Left lobe of liver (tissue), 2 donors: ENCODE measurements at regions not wholly inside any gene's neighbourhood (a gene's known extent, or its start where the extent isn't known, plus 50 kb on each side); places are given as distances from the start of the nearest gene placed in this dataset.

Experiments
- ATAC-seq: fragments of 200-7000 bp; cut with Tn5 transposase; one replicate; pipeline ENCODE4 v1.9.1; 2020; ENCODE audit warnings: mild to moderate bottlenecking, moderate library complexity
- DNase-seq: peaks from one replicate; pipeline ENCODE4 v3.0.0-alpha.2; 2020; ENCODE audit warnings: low spot score
- donor health status: DM: no; HTN: no; CAD: no; lungs with moderate emphysema.
- donor health status: DM: no; HTN: yes; CAD: no.

DNA sequence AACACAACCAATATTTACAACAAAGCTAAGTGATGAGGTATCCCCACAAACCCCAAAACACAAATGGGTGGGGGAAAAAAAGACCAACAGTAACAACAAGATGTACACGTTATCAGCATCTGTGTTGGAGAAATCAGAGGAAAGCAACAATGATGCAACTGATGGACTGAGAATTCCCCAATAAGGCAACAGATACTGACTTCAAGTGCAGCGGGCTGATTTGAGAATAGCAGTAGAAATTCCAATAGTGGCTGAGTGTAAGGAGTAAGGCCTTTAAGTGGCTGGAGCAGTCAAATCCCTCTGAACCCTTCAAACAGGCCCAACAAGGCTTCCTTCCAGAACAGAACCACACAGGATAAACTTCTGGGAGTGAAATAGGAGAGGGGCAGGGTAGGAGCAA is 97.6 kb downstream of the TM2D1 start:
- no peak for ATAC-seq
- no peak for DNase-seq

DNA sequence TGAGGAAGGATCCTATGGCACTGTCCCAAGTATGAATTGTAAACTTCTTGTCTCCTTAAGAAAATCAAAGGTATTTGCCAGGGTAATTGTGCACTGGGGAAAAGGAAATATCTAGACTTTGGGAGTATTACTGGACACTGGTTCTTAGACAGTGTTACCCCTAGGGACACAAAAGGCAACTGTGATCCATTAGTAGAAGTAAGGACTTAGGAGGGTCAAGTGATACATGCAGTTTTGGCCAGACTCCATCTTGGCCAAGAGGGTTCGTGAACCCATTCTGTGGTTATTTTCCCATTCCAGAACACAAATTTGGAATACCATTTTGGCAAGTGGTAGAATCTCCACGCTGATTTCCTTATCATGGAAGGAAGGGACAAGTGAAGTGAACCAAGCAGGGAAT is 98.1 kb downstream of the TM2D1 start:
- ATAC-seq, result no peak

DNA sequence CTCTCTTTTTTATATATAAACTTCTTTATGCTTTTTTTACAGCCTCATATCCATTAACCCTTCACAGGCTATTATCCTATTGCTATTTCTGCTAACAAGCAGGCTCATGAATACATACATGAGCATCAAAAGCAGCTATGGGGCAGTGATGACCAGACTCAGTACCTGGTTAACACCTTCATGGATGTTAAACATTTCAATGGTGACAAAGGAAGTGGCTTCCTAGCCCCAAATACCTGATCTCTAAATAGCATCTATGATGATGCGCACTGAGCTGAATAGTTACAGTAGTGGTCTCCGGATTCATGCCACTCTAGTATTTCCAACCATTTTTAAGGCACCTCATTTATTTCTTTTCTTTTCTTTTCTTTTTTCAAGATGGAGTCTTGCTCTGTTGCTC is 101.1 kb downstream of the TM2D1 start:
- ATAC-seq (no peak), DNase-seq (no peak)

More for the DNA sequence above, 98.1 kb downstream of the TM2D1 start:
- DNase-seq, result no peak

DNA sequence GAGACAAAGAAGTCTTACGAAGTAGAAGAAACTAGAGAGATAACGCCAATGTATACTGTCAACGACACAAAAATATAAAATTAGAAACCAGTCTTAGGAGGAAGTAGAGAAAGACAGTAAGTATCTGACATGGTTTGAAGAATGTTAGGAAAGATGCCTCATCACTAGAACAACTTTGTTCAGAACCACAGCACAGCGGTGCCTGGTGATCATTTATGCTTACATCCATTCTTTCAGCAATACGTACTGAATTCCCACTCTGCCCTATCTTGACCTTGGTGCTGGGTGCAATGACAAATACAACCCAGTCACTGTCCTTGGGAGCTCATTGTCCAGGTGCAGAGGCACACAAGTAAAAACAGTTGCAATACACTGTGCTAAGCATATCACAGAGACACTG is 104.4 kb downstream of the TM2D1 start:
- DNase-seq (no peak), ATAC-seq (no peak)

DNA sequence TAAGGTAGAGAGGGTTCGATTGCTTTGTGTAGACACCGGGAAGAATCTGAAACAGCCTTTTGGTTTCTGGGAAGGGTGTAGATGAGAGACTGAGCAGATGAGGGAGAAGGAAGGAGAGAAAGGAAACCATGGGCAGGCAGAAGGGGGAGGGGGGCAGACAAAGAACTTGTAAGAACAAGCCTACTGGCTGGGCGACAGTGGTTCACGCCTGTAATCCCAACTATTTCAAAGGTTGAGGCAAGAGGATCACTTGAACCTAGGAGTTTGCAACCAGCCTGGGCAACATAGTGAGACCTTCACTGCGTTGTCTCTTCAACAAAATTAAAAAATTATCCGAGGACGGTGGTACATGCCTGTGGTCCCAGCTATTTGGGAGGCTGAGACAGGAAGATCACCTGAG is 106.2 kb downstream of the TM2D1 start:
- DNase-seq (no peak), ATAC-seq (no peak)

DNA sequence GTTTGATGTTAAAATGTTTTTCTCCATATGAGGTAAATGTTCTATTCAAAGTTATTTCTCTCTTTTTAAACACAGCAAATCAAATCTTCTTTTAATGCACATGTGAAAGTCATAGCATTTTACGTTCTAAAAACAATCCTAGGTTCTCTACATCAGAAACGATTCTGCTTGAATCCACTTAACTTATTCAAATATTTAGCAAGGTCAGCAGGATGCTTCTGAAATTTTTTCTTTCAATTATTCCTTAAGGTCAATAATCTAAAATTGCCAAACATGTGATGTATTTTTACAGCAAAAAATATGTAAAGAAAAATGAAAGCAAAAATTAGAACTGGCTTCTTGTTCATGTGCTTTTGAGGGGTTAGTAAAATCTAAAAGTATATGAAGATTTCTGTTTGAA is 106.7 kb downstream of the TM2D1 start:
- no peak for DNase-seq
- ATAC-seq, result no peak

DNA sequence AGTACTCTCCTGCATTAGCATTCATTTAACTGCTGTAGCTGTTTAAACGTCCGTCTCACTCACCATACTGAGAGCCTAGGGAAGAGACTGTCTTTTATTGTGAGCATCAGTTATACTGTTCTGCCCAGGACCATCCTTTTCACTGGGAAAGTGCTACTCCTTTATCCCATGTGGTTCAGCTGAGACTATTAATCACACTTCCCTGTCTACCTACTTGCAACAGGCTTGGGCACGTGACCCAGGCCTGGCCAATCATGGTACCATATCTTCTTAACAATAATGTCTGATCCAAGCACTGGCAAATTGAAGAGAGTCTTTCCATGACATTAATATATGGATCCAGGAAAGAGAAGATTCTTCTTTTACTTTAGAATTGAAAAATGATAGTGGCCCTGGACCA is 108.1 kb downstream of the TM2D1 start:
- DNase-seq (no peak), ATAC-seq (no peak)

DNA sequence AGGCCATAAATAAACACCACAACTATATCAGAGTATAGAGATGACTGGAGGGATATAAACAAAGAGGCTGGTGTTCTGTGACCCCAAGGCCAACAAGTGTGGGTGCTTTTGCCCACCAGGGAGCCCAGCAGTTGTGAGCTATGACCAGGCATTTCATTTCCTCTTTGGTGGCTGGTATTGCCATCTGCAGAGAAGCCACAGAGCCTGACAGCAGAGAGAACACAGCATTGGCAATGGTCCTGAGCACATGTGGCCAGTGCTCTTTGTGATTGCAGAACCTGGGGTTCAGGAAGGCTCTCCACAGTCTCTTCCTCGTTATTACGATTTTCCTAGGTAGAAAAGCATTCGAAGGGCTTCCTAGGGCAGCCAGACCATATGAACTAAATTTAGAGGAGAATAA is 112.3 kb downstream of the TM2D1 start:
- ATAC-seq (no peak), DNase-seq (no peak)

DNA sequence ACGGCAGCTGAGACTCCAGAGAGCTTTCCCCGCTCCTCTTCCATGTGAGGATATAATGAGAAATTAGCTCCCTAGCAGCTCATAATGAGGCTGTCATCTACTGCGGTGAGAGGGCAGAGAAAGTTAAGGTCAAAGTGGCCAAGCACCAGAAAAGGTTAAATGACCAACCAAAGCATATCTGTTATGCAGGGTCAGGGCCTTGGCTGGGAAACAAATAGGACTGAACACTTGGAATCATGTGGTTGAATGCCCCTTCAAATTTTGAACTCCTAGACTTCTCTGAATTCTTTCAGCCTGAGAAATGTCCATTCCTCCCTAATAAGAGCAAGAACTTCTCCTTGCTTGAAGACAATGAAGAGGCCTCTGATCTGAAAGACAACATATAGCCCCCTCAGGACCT is 115.9 kb downstream of the TM2D1 start:
- DNase-seq (no peak), ATAC-seq (no peak)

DNA sequence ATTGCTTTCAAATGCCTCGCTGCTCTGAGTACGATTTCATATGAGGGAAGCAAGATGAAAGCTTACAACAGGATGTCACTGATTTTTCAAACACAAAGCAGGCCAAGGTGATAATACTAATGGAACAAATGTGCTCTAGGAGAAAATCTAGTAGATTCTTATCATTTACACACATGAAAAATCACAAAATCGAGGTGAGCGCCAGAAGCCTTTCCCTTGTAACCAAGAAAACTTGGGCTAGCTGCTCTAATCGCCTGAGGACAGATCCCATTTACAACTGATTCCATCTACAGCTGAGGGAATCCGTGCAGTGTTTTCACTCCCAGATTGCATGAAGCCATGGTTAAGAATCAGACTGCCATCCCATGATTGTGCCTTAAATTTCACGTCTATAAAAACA is 117.5 kb downstream of the TM2D1 start:
- no peak for DNase-seq
- no peak for ATAC-seq

DNA sequence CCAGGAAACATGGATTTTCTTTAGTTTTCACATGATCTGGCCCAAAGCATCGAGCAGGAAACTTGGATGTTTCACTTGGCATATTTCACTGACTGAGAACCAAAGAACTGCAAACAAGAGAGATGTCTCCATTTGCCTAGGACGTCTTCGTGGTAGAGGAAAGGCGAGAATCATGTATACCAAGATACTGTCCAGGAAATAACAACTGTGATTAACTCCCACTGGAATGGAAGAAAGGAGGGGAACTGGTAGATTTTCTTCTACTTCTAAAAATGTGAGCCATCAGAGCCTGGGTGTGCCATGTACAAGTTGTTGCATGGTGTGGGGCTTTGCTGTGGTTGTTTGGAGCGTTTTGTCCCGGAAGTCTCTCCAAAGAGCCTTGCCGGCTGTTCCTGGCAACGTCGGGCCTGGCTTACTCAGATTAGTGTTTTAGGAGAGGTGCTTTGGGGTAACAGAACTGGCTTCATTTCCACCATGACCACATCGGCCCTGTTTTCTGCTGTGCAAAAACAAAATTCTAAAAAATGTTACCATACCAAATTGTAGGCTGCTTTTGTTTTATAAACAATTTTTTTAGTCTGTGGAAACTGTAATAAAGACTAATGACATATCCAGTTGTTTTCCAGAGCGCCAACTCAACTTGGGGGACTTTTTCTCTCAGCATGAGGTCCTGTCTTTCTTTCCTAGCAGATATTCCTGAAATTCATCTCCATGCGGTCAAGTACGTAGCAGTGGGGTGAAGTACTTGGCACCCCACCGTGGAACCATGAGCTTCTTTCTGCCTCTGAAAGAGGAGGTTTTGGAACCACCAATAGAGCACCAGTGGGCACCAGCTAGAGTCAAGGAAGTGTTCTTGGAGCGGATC is 118.3 kb downstream of the TM2D1 start:
- ATAC-seq, result no peak
- DNase-seq, result no peak

DNA sequence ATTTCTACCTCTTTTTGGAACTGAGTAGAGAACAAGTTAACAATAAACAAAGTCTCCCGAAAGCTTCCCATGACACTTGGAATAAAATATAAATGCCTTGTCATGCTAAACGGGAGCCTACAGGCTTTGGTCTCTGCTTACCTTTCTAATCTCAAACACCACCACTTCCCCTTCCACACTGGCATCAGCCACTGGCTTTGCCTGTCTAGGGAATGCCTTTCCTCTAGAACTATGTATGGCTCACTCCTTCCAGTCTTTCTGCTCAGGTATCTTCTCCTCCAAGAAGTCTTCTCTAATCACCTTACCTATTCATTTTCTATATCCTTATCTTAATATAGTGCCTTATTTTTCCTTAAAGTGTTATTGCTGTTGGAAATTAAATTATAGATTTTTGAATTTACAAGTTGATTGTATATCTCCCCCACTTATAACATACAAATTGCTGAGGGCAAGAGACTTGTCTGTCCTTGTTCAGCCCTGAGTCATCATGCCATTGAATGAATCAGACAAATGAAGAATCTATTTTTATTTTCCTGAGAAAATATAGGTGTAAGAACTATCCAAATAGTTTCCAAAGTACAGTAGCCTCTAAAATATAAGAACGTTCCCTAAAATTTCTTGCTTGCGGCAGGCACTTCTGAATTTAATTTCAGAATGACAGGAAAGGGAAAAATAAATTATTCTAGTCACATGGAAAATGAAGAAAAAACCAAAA is 119.2 kb downstream of the TM2D1 start:
- ATAC-seq, result no peak
- no peak for DNase-seq

DNA sequence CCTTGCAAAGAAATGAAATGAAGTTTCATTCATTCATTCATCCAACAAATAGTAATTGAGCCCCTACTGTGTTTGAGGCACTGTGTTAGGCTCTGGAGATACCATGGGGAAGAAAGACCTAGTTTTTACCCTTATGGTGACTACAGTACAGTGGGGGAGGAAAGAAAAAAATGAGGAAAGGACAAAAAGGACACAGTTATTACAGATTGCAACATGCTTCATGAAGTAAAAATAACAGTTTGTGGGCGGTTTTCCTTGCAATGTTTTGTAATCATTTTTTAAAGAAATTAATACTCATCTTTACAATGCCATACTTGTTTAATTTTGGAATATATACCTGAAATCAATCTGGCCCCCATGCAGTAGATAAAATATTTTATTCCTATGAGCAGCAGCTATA is 120.3 kb downstream of the TM2D1 start:
- no peak for ATAC-seq
- DNase-seq, result no peak

DNA sequence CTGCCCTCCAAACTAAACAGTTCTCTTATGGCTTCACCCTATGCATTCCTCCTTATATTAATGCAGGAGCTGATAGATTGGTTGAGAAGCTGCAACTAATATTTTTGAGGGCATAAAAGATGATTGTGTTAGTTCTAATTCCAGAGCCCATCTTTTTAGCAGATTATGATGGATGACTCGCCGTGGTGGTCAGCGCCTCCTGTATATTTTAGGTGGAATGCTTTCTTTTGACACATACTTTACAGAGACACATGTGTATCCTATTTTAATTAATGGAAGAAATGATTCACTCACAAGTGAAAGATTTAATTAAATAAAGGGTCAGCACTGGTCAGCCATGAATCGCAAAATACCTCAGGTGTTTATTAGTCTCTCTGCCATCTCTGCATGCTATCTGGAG is 120.7 kb downstream of the TM2D1 start:
- DNase-seq (no peak), ATAC-seq (no peak)

DNA sequence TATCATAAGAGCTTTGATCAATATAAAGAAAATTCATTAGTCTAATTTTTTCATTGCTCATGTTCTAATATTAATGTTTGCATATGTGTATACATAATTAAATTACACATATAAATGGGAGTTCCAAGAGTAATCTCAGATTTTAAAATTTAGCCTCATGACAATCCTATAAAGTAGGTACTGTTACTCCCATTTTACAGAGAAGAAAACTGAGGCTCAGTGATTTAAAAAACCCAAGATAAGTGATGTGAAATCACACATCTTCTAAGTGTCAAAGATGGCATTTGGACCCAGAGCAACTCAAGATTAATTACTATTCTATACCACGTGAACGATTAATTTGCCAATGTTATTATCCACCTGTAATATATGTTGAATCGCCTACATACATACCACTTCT is 122.3 kb downstream of the TM2D1 start:
- no peak for DNase-seq
- no peak for ATAC-seq

DNA sequence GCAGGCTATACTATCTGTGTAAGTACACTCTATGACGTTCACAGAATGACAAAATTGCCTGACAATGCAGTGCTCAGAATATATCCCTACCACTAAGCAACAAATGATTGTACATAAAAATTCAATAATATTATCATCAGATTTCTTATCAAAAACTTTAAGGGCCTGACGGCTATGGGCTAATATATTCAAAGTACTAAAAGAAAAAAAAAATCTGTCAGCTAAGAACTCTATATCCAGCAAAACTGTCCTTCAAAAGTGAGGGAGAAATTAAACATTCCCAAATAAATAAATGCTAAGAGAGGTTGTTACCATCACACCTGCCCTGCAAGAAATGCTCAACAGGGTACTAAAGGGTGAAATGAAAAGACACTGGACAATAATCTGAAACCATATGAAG is 127.3 kb downstream of the TM2D1 start:
- ATAC-seq (no peak), DNase-seq (no peak)

DNA sequence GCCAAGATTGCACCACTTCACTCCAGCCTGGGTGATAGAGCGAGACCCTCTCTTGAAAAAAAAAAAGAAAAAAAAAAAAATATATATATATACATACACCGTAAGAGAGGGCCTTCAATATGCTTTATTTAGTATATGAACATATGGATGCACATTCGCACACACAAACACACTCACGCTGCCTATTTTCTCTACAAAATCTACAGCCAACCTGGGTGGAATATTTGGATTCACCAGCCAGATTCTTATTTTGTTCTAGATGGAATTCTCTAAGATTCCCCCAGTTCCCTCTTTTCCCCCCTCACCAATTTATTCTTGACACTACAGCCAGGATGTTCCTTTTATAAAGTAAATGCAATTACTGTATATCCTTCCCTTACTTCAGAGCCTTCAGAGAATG is 131.6 kb downstream of the TM2D1 start:
- ATAC-seq, result no peak
- DNase-seq, result no peak

DNA sequence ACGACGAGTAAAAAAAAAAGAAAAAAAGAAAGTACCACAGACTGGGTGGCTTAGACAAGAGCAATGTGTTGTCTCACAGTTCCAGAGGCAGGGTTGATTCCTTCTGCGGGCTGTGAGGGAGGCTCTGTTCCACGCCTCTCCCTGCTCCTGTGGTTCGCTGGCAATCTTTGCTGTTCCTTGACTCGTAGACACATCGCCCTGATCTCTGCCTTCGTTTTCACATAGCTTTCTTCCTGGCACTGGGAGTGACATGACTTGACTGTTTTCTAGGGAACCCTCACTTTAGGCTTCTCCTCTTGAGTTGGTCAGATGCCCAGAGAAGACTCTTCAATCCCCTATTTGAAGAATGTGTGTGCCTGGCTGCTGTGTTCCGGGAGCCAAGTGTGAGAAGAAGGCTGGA is 133.6 kb downstream of the TM2D1 start:
- ATAC-seq (no peak), DNase-seq (no peak)

DNA sequence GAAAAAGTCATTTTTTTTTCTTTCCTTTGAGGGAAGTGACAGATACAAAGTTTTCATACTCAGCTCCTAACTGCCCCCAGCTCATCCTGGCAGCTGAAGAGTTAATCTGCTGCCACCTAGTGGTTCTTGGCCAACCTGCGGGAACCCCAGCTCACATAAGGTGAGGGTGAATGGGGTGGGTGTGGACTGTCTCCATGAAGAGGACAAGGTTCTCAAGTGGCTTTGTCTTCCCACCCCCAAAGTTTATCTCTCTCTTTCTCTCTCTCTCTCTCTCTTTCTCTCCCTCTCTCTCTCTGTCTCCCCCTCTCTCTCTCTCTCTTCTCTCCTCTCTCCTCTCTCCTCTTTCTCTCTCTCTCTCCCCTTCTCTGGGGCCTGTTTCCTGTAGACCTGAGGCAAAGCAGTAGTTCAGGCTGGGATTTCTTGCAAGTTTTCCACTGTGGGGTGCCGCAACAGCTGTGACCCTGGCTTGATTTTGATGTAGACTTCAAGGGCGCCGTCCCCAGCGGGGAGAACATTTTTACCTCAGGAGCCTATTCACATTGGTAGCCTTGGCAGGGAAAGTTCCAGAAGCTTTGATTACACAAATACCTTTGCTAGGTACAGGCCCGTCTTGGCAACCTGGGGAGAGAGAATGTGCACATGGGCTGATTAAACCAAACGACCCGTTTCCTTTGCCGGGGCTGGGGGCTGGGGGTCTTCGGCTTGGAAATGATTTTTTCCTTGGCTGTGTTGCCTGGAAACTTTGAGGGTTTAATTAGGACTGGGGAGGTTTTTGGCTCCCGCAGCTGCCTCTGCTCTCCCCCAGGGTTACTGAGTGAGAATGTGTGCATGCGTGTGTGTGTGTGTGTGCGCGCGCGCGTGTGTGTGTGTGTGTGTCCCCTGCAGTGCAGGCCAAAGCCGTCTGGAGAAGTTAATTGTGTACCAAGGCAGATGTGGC is 135.9 kb downstream of the TM2D1 start:
- ATAC-seq (peak; percentile 98), DNase-seq (peak; percentile 55)

DNA sequence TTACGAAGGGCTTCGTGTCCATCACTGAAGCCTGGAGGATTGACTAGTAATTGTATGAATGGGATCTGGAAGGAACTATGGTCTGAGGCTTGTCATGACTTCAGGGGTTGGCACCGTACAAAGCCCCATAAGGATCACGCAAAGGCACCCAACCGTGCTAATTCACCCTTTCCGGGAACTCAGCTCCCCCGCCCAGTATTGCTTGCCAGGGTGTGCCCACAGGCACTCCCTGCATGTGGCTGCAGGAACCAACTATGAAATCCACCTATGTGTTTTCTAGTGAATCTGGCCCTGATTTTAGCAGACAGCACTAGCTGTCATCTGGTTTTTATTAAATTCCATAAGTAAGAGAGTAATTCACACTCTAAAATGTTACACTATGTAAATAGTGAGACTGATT is 139.2 kb downstream of the TM2D1 start:
- no peak for DNase-seq
- ATAC-seq, result no peak

DNA sequence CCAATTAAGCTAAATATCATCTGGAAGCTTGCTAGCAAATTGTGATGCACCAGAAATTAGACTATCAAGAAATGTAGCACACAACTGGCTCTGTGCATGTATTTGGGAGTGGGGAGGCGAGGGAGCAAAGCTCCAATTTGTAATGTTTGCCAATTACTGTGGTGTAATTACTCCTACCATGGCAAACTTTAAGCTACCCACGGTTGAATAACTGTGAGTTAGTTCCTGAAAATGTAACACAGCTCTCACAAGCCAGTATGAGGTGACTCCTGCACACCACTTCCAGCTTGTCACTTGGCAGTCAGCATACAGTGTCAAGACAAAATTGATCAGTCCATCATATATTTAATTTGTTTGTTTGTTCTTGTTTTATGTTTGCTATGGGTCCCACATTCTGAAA is 141.2 kb downstream of the TM2D1 start:
- ATAC-seq, result no peak
- no peak for DNase-seq

DNA sequence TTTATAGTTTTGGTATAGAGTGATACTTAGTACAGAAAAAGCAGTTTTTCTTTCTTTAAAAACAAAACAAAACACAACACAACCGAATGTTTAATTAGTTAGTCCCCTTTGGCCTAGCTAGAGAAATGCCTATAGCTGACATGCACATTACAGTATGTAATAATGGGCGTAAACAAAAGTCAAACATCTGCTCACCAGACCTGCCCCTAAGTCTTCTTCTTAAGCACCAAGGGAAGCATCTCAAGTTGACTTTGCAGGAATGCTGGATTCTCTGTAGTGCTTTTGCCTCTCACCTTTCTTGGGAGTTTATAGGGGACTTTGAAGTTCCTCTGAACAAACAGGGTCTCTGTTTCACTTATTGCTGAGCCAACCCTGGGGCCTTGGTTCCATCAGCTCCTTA is 143.7 kb downstream of the TM2D1 start:
- no peak for DNase-seq
- no peak for ATAC-seq
